Fibroblast of pulmonary artery (primary cell): ENCODE measurements at regions not wholly inside any gene's neighbourhood (a gene's known extent, or its start where the extent isn't known, plus 50 kb on each side); places are given as distances from the start of the nearest gene placed in this dataset.
A peak's percentile ranks its signal among the peaks of the same experiment; 100 is the strongest.

ENCODE experiments used
- DNase-seq: peaks from one replicate; pipeline ENCODE4 v3.0.0-alpha.2; 2010; ENCODE audit warnings: low read depth
- H3K4me3 ChIP-seq: replicated peaks from 2 replicates; pipeline ENCODE4 v1.5.1; 2011; ENCODE audit warnings: low read depth, mild to moderate bottlenecking, control low read depth, low read length, moderate library complexity
- TF ChIP-seq, protein P1 (sequence below): IDR thresholded peaks from 2 replicates; pipeline ENCODE4 v1.5.1; 2011; ENCODE audit warnings: mild to moderate bottlenecking, control low read depth, low read length, inconsistent platforms; ENCODE audit errors: missing control alignments

DNA sequence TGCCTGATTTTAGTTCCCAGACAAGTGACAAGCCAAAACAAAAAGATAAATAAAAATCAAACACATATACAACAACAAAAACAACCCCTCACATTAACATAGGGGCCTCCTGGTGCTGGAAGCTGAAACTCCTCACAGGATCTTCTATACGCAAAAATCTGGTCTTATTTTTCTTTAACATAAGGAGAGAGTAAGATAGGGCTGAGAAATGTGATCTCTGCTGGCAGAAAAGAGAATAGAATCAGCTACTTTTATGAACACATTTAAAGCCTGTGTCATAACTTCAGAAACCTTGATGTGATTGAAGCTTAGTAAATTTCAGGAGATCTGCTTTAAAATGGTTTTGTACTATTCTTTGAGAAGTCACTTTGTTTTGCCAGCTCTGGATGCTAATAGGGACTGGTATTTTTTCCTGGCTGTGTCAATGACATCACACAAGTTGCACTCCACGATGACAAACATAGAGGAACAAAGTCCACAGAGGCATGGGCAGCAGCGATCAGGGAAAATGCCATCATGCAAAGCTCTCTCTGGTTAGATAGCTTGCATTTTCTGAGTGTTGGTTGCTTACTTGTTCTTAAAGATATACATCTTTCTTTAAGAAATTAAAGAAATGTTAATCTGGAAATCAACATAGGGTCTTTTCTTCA lies 176.6 kb upstream of the SP4 start:
- TF ChIP-seq, protein P1, sequence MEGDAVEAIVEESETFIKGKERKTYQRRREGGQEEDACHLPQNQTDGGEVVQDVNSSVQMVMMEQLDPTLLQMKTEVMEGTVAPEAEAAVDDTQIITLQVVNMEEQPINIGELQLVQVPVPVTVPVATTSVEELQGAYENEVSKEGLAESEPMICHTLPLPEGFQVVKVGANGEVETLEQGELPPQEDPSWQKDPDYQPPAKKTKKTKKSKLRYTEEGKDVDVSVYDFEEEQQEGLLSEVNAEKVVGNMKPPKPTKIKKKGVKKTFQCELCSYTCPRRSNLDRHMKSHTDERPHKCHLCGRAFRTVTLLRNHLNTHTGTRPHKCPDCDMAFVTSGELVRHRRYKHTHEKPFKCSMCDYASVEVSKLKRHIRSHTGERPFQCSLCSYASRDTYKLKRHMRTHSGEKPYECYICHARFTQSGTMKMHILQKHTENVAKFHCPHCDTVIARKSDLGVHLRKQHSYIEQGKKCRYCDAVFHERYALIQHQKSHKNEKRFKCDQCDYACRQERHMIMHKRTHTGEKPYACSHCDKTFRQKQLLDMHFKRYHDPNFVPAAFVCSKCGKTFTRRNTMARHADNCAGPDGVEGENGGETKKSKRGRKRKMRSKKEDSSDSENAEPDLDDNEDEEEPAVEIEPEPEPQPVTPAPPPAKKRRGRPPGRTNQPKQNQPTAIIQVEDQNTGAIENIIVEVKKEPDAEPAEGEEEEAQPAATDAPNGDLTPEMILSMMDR: no peak
- H3K4me3 ChIP-seq: no peak overlapping the region
- DNase-seq: no peak

DNA sequence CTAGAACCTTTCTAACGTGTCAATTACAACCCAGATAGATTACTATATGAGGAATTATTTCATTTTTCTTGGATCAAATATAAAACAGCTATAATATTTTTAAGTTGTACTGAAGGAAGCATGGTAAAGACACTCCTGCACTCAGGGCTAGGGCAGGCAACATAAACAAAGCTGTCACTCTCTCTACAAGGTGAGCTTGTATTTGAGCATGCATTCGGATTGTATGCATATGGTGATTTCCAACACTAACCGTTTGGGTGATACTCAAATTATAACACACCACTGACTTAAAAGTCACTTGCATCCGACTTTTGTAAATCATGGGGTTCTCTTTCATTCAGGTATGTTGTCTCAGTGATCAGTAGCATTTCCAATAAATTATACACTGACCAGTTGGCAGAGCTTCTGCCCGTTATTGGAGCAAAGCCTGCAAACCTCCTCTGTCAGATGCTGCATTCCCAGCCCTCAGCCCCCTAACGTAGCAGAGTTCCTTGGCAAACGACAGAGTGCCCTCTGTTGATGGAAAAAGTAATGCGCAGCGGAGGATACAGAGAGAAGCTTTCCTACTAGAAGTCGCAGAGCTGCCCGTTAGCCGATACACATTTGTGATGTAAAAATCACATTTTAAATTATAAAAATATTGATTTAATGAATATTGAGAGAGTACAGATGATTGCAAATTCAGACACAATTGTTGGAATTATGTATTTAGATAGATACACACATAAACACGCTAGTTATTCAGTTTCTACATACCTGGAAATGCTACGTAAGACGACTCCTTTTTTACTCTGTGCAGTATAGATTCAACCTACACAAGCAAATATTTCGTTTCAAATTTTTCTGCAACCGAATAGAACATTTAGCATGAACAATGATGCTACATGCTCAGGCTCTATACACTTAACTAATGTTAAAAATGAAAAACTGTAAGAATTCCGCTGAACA lies 173.9 kb upstream of the SP4 start:
- TF ChIP-seq, protein P1: peak; percentile 78
- H3K4me3 ChIP-seq: no peak overlapping the region
- DNase-seq: peak; percentile 65

DNA sequence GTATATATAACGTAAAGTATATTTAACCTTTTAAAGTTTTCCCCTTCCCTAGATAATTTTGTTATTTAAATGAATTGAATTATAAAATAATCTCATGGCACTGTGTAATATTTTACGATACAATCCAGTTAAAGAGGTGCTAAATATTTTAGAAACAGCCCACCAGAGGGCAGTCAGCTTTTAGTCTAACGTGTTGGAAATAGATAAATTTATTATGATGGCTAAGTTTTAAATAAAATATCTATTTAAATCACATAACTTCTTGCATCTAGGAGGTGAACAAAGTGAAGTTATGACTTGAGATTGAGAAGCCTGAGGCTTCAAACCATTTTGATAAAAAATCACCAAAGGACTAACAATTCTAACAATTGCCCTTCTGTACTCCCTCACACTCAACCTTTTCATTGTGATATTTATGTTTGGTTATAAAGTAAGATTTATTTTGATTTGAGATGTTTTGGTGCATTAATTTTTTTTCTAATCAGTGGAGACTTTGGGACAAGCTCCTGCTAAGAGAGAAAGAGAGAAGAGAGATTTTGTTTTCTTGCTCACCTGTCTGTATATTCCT lies 171.5 kb upstream of the SP4 start:
- H3K4me3 ChIP-seq: no peak overlapping the region
- TF ChIP-seq, protein P1: peak; percentile 46
- peak; percentile 69 for DNase-seq

DNA sequence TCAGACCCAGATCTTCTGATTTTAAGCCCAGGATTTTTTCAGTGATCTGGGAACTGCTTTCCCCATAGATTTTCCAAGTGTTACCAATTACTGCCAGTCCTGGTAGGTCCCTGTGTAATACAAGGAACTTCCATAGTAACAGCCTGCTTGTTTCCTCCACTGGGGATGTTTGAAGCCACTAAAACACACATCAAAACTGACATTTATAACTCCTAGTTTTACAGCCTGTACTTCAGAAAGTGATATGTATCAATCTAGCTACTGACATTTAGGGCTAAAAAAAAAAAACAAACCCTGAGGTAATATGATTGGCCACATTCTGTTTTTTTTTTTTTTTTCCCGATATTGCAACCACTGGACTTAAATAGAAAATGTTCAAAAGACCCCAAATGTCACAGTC lies 166.9 kb upstream of the SP4 start:
- no peak for DNase-seq
- H3K4me3 ChIP-seq: no peak overlapping the region
- TF ChIP-seq, protein P1: no peak

DNA sequence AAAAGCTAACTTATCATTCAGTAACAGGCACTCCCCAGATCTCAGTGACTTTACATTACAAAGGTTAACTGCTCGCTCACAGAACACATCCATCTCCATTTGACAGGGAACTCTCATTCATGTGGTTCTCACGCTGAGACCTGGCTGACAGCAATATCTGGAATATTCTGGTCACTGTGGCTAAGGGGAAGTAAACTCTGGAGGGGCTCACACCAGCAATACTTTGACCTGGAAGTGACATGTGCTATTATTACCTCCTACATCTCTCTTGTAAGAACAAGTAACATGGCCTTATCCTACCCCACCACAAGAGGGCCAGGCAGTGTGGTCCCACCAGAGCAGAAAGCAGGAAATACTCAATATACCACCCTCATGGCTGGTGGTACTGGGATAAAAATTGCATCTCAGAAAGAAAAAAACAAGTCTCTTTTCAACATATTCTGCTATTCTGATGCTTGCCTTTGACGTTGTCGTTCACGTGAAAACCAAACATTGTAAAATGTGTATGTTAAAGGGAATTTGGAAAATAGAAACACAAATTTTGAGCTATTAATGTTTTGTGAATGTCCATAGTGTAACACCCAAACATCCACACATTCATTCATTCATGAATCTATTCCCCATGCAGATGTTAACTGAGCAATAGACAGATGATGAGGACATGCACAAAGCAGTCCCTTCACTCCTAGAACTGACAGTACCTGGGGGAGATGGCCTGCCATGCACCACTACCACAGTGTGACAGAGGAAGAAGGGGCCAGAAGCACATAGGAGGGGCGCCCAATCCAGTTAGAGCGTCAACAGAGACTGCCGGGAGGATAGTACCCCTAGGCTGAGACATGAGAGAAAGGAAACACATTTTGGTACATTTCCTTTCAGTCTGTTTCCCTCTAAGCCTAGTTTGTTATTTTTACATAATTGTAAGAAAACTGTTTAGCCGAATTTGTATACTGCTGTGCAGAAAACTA lies 166.0 kb upstream of the SP4 start:
- TF ChIP-seq, protein P1: peak; percentile 69
- peak; percentile 53 for DNase-seq
- no peak overlapping the region for H3K4me3 ChIP-seq

DNA sequence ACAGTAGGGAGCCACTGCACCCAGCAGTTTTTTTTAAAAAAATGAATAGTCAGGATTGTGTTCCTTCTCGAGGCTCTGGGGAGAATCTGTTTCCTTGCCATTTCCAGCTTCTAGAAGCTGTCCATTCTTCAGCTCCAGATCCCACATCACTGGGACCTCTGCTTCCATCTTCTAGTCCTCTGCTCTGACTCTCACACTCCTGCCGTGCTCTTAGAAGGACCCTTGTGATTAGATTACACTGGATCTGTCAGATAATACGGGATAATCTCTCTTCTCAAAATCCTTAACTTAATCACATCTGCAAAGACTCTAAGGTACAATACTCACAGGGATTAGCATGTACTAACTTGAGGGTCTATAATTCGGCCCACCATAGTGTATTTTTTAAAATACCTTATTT lies 158.9 kb upstream of the SP4 start:
- no peak overlapping the region for H3K4me3 ChIP-seq
- TF ChIP-seq, protein P1: no peak
- no peak for DNase-seq
